Fibroblast of the conjunctiva (primary cell): ENCODE measurements at regions not wholly inside any gene's neighbourhood (a gene's known extent, or its start where the extent isn't known, plus 50 kb on each side); places are given as distances from the start of the nearest gene placed in this dataset.
"Not testable (repeated sequence)": the region's sequence is repeated elsewhere in the genome, so short reads cannot be mapped to it uniquely, and the experiment has no call there.

Experiments
- DNase-seq: peaks from one replicate; pipeline ENCODE4 v3.0.0-alpha.2; 2010; ENCODE audit warnings: low read depth

- no peak for DNase-seq
These were observed 143.4 kb upstream of the ADO start for GRCh38 chr10:62661143-62661542.

GRCh38 chr10:62662486-62662885, 142.0 kb upstream of the ADO start:
- no peak for DNase-seq

GRCh38 chr10:62665771-62666170, 138.7 kb upstream of the ADO start:
- DNase-seq, result no peak

- no peak for DNase-seq
These were observed 138.2 kb upstream of the ADO start for GRCh38 chr10:62666275-62666674.

- no peak for DNase-seq
These were observed 135.2 kb upstream of the ADO start for GRCh38 chr10:62669341-62669740.

GRCh38 chr10:62671104-62671503, 133.4 kb upstream of the ADO start:
- no peak for DNase-seq

GRCh38 chr10:62681211-62681940, 123.1 kb upstream of the ADO start:
- no peak for DNase-seq

GRCh38 chr10:62684911-62685310, 119.6 kb upstream of the ADO start:
- no peak for DNase-seq

GRCh38 chr10:62687230-62687748, 117.2 kb upstream of the ADO start:
- DNase-seq, result no peak

- DNase-seq, result no peak
These were observed 115.4 kb upstream of the ADO start for GRCh38 chr10:62688971-62689700.

GRCh38 chr10:62689712-62690111, 114.8 kb upstream of the ADO start:
- no peak for DNase-seq

- DNase-seq, result no peak
These were observed 113.8 kb upstream of the ADO start for GRCh38 chr10:62690703-62691102.

GRCh38 chr10:62691336-62691735, 113.2 kb upstream of the ADO start:
- no peak for DNase-seq

GRCh38 chr10:62692085-62692484, 112.4 kb upstream of the ADO start:
- no peak for DNase-seq

GRCh38 chr10:62693306-62693705, 111.2 kb upstream of the ADO start:
- no peak for DNase-seq

- no peak for DNase-seq
These were observed 109.9 kb upstream of the ADO start for GRCh38 chr10:62694537-62695126.

- no peak for DNase-seq
These were observed 107.7 kb upstream of the ADO start for GRCh38 chr10:62696798-62697197.

- DNase-seq, result no peak
These were observed 105.4 kb upstream of the ADO start for GRCh38 chr10:62699148-62699547.

- not testable (repeated sequence) for DNase-seq
These were observed 100.4 kb upstream of the ADO start for GRCh38 chr10:62704121-62704520.

GRCh38 chr10:62705789-62706188, 98.7 kb upstream of the ADO start:
- no peak for DNase-seq

- no peak for DNase-seq
These were observed 96.7 kb upstream of the ADO start for GRCh38 chr10:62707810-62708209.

GRCh38 chr10:62708569-62708968, 96.0 kb upstream of the ADO start:
- no peak for DNase-seq

GRCh38 chr10:62709200-62709599, 95.3 kb upstream of the ADO start:
- DNase-seq, result no peak
